T47D (cell line): ENCODE measurements at regions not wholly inside any gene's neighbourhood (a gene's known extent, or its start where the extent isn't known, plus 50 kb on each side); places are given as distances from the start of the nearest gene placed in this dataset.
A peak's percentile ranks its signal among the peaks of the same experiment; 100 is the strongest.
"Not testable (repeated sequence)": the region's sequence is repeated elsewhere in the genome, so short reads cannot be mapped to it uniquely, and the experiment has no call there.

Source experiments
- DNase-seq, 2 experiments: peaks; one replicate each; pipeline versions ENCODE4 v3.0.0 to v3.0.0-alpha.2; 2011 to 2012; ENCODE audit warnings: low read depth in 1 of 2, low spot score in 1 of 2
- JUND ChIP-seq: IDR thresholded peaks from 2 replicates; pipeline ENCODE4 v1.6.1; 2012; ENCODE audit warnings: low read depth
- in situ Hi-C: cut with HindIII; loops from 2 replicates; pipeline ENCODE4 v1.10.0; 2016; ENCODE audit warnings: low sequenced_read_pairs, low pct_unique_long_range_greater_than_20kb

- in situ Hi-C loops, result no loop called here
- no peak for DNase-seq
- TF ChIP-seq JUND, result no peak
Observed at GRCh38 chr7:25698451-25699113, 453.4 kb upstream of the NFE2L3 start.

- DNase-seq, in situ Hi-C loops: not testable (repeated sequence)
Observed at GRCh38 chr7:25700141-25700540, 451.9 kb upstream of the NFE2L3 start.

- TF ChIP-seq JUND, result no peak
- DNase-seq, result no peak
- in situ Hi-C loops, result no loop called here
Observed at GRCh38 chr7:25704413-25704812, 447.6 kb upstream of the NFE2L3 start.

GRCh38 chr7:25706764-25707163 is 445.2 kb upstream of the NFE2L3 start:
- no peak for TF ChIP-seq JUND
- in situ Hi-C loops, result no loop called here
- DNase-seq, result no peak

- no peak for DNase-seq
- in situ Hi-C loops, result no loop called here
- no peak for TF ChIP-seq JUND
Observed at GRCh38 chr7:25707768-25708620, 444.0 kb upstream of the NFE2L3 start.

- no peak for DNase-seq
- no peak for TF ChIP-seq JUND
- in situ Hi-C loops, result no loop called here
Observed at GRCh38 chr7:25710959-25711358, 441.0 kb upstream of the NFE2L3 start.

- DNase-seq, result no peak
- in situ Hi-C loops, result no loop called here
- TF ChIP-seq JUND, result no peak
Observed at GRCh38 chr7:25711940-25712339, 440.1 kb upstream of the NFE2L3 start.

GRCh38 chr7:25712500-25712899 is 439.5 kb upstream of the NFE2L3 start:
- no peak for TF ChIP-seq JUND
- DNase-seq, result no peak
- in situ Hi-C loops, result no loop called here

GRCh38 chr7:25714013-25714412 is 438.0 kb upstream of the NFE2L3 start:
- no peak for TF ChIP-seq JUND
- in situ Hi-C loops, result no loop called here
- no peak for DNase-seq

- no peak for TF ChIP-seq JUND
- DNase-seq, result no peak
- in situ Hi-C loops, result no loop called here
Observed at GRCh38 chr7:25716421-25716820, 435.6 kb upstream of the NFE2L3 start.

- in situ Hi-C loops, result no loop called here
- no peak for TF ChIP-seq JUND
- no peak for DNase-seq
Observed at GRCh38 chr7:25718596-25718995, 433.4 kb upstream of the NFE2L3 start.

GRCh38 chr7:25719190-25719896 is 432.7 kb upstream of the NFE2L3 start:
- in situ Hi-C loops, result no loop called here
- TF ChIP-seq JUND, result no peak
- DNase-seq, result no peak

- peak; percentile 28 to 52 for DNase-seq
- in situ Hi-C loops, result no loop called here
- TF ChIP-seq JUND, result no peak
Observed at GRCh38 chr7:25720427-25720826, 431.6 kb upstream of the NFE2L3 start.
